ENCODE measurements at regions not wholly inside any gene's neighbourhood (a gene's known extent, or its start where the extent isn't known, plus 50 kb on each side); places are given as distances from the start of the nearest gene placed in this dataset.

- Histone ChIP-seq H3K9me2 (replicated peaks; ENCODE audit: control insufficient read depth, low read length) (no peaks in the 10 kb centered on the region), H4K20me1 (ENCODE audit: control insufficient read depth, insufficient read depth, low read depth, low read length) (no peaks in the 10 kb centered on the region), H3K79me2 (ENCODE audit: control insufficient read depth, low read length) (no peaks in the 10 kb centered on the region), H3K27ac (ENCODE audit: low read depth, low read length) (no peak overlapping the region), H3F3A (ENCODE audit: control insufficient read depth, insufficient read depth) (no peaks in the 10 kb centered on the region), H3K9me3 (ENCODE audit: control insufficient read depth, insufficient read depth, low read length) (no peaks in the 10 kb centered on the region), H3K4me1 (ENCODE audit: control insufficient read depth, low read length) (no peaks in the 10 kb centered on the region), H3K27me3 (ENCODE audit: control insufficient read depth, low read length) (no peaks in the 10 kb centered on the region), H3K36me3 (ENCODE audit: control insufficient read depth, low read length) (no peaks in the 10 kb centered on the region), H3K4me2 (ENCODE audit: low read length) (no peak overlapping the region), H3K4me3 (ENCODE audit: low read length) (no peak overlapping the region)
- TF ChIP-seq, protein P1, sequence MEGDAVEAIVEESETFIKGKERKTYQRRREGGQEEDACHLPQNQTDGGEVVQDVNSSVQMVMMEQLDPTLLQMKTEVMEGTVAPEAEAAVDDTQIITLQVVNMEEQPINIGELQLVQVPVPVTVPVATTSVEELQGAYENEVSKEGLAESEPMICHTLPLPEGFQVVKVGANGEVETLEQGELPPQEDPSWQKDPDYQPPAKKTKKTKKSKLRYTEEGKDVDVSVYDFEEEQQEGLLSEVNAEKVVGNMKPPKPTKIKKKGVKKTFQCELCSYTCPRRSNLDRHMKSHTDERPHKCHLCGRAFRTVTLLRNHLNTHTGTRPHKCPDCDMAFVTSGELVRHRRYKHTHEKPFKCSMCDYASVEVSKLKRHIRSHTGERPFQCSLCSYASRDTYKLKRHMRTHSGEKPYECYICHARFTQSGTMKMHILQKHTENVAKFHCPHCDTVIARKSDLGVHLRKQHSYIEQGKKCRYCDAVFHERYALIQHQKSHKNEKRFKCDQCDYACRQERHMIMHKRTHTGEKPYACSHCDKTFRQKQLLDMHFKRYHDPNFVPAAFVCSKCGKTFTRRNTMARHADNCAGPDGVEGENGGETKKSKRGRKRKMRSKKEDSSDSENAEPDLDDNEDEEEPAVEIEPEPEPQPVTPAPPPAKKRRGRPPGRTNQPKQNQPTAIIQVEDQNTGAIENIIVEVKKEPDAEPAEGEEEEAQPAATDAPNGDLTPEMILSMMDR (IDR thresholded peaks at IDR 0.05; ENCODE audit: low read depth, low read length, poor library complexity, severe bottlenecking), result no peak
- TF ChIP-seq EZH2phosphoT487 (IDR thresholded peaks at IDR 0.05; ENCODE audit: borderline replicate concordance, low read length), result no peak
Measured at GRCh38 chr3:7847521-7847920, 654.1 kb upstream of the LMCD1 start.

GRCh38 chr3:7854266-7854665 is 647.4 kb upstream of the LMCD1 start:
- Histone ChIP-seq H3F3A (ENCODE audit: control insufficient read depth, insufficient read depth) (no peaks in the 10 kb centered on the region), H3K4me3 (ENCODE audit: low read length) (no peak overlapping the region), H3K4me2 (ENCODE audit: low read length) (no peak overlapping the region), H3K9me2 (replicated peaks; ENCODE audit: control insufficient read depth, low read length) (no peaks in the 10 kb centered on the region), H3K4me1 (ENCODE audit: control insufficient read depth, low read length) (no peaks in the 10 kb centered on the region), H3K27ac (ENCODE audit: low read depth, low read length) (no peak overlapping the region), H3K79me2 (ENCODE audit: control insufficient read depth, low read length) (no peaks in the 10 kb centered on the region), H3K36me3 (ENCODE audit: control insufficient read depth, low read length) (no peaks in the 10 kb centered on the region), H4K20me1 (ENCODE audit: control insufficient read depth, insufficient read depth, low read depth, low read length) (no peaks in the 10 kb centered on the region), H3K9me3 (ENCODE audit: control insufficient read depth, insufficient read depth, low read length) (no peaks in the 10 kb centered on the region), H3K27me3 (ENCODE audit: control insufficient read depth, low read length) (no peaks in the 10 kb centered on the region)
- TF ChIP-seq, protein P1 (IDR thresholded peaks at IDR 0.05; ENCODE audit: low read depth, low read length, poor library complexity, severe bottlenecking), result no peak
- no peak for TF ChIP-seq EZH2phosphoT487 (IDR thresholded peaks at IDR 0.05; ENCODE audit: borderline replicate concordance, low read length)

DNA sequence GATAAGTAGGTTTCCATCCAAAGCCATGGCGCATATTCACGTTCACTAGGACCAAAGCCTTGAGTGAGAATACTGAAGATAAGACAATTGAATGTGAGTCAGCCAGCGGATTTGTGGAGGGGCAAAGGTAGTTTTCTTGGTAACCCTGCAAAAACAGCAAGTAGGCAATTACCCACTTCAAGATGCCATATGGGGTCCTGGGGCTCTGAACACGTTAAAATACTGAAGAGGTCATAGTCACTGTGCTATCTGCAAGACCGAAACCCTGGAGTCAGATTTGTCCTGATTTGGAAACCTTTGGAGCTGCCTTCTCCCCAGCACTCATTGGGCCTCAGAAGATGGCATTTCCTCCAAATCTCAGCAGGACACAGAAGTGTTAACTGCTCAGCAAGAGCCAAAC is 646.9 kb upstream of the LMCD1 start:
- H3K4me3 ChIP-seq (ENCODE audit: low read length), result no peak overlapping the region
- TF ChIP-seq, protein P1 (IDR thresholded peaks at IDR 0.05; ENCODE audit: low read depth, low read length, poor library complexity, severe bottlenecking), result no peak
- H3K4me1 ChIP-seq (ENCODE audit: control insufficient read depth, low read length), result no peaks in the 10 kb centered on the region
- H4K20me1 ChIP-seq (ENCODE audit: control insufficient read depth, insufficient read depth, low read depth, low read length), result no peaks in the 10 kb centered on the region
- no peaks in the 10 kb centered on the region for H3K9me2 ChIP-seq (replicated peaks; ENCODE audit: control insufficient read depth, low read length)
- no peak overlapping the region for H3K27ac ChIP-seq (ENCODE audit: low read depth, low read length)
- H3F3A ChIP-seq (ENCODE audit: control insufficient read depth, insufficient read depth), result no peaks in the 10 kb centered on the region
- no peaks in the 10 kb centered on the region for H3K79me2 ChIP-seq (ENCODE audit: control insufficient read depth, low read length)
- no peaks in the 10 kb centered on the region for H3K9me3 ChIP-seq (ENCODE audit: control insufficient read depth, insufficient read depth, low read length)
- no peaks in the 10 kb centered on the region for H3K36me3 ChIP-seq (ENCODE audit: control insufficient read depth, low read length)
- no peaks in the 10 kb centered on the region for H3K27me3 ChIP-seq (ENCODE audit: control insufficient read depth, low read length)
- H3K4me2 ChIP-seq (ENCODE audit: low read length), result no peak overlapping the region

- Histone ChIP-seq H3F3A (ENCODE audit: control insufficient read depth, insufficient read depth) (no peaks in the 10 kb centered on the region), H3K4me2 (ENCODE audit: low read length) (no peak overlapping the region), H3K27ac (ENCODE audit: low read depth, low read length) (no peak overlapping the region), H3K9me3 (ENCODE audit: control insufficient read depth, insufficient read depth, low read length) (no peaks in the 10 kb centered on the region), H3K4me1 (ENCODE audit: control insufficient read depth, low read length) (no peaks in the 10 kb centered on the region), H3K79me2 (ENCODE audit: control insufficient read depth, low read length) (no peaks in the 10 kb centered on the region), H3K9me2 (replicated peaks; ENCODE audit: control insufficient read depth, low read length) (no peaks in the 10 kb centered on the region), H3K4me3 (ENCODE audit: low read length) (no peak overlapping the region), H4K20me1 (ENCODE audit: control insufficient read depth, insufficient read depth, low read depth, low read length) (no peaks in the 10 kb centered on the region), H3K27me3 (ENCODE audit: control insufficient read depth, low read length) (no peaks in the 10 kb centered on the region), H3K36me3 (ENCODE audit: control insufficient read depth, low read length) (no peaks in the 10 kb centered on the region)
- TF ChIP-seq EZH2phosphoT487 (IDR thresholded peaks at IDR 0.05; ENCODE audit: borderline replicate concordance, low read length), result no peak
- TF ChIP-seq, protein P1 (IDR thresholded peaks at IDR 0.05; ENCODE audit: low read depth, low read length, poor library complexity, severe bottlenecking), result no peak
Measured at GRCh38 chr3:7865611-7866010, 636.0 kb upstream of the LMCD1 start.

All from DOHH2 (cell line).